H1 (cell line): ENCODE measurements at regions not wholly inside any gene's neighbourhood (a gene's known extent, or its start where the extent isn't known, plus 50 kb on each side); places are given as distances from the start of the nearest gene placed in this dataset.

Experiments
- ATF2 ChIP-seq: IDR thresholded peaks from 2 replicates; pipeline ENCODE4 v1.6.1; 2012; ENCODE audit warnings: low read length, inconsistent platforms
- EZH2 ChIP-seq: fragments of 200-600 bp; sonication (generic); IDR thresholded peaks from 2 replicates; pipeline ENCODE4 v1.7.1; 2012; ENCODE audit warnings: low read depth, mild to moderate bottlenecking, moderate library complexity, low read length, inconsistent platforms; ENCODE audit not compliant: severe bottlenecking
- KDM1A ChIP-seq: fragments of 200-600, 300-600 bp; sonication (generic); IDR thresholded peaks from 2 replicates; pipeline ENCODE4 v1.7.1; 2016; ENCODE audit warnings: mild to moderate bottlenecking, low read length, borderline replicate concordance
- TEAD4 ChIP-seq: IDR thresholded peaks from 2 replicates; pipeline ENCODE4 v1.6.1; 2012; ENCODE audit warnings: low read depth, low read length, inconsistent platforms, mixed read lengths

DNA sequence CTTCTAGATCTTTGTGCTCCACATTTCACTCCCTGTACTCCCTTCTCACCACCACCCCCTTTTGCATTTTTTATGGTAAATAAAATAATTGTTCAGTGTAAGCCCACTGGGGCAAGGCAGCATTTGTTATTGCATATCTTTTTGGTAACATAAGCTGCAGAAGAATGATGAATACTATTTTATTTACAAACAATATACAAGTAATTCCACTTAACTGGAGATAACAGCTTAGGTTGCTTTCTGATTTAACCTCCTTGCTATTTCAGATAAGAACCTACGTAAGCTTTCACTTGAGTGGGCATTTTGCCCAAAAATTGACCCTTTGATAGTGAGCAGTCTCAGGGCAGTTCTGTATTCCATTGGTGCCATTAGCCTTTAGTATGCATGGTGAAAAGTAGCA is 417.9 kb downstream of the SH3GL2 start (continued):
- no peak for TF ChIP-seq ATF2
- no peak for TF ChIP-seq TEAD4
- no peak for TF ChIP-seq KDM1A
- no peak for TF ChIP-seq EZH2
